UCSD-AML1 (cell line): ENCODE measurements at regions not wholly inside any gene's neighbourhood (a gene's known extent, or its start where the extent isn't known, plus 50 kb on each side); places are given as distances from the start of the nearest gene placed in this dataset.
"Not testable (repeated sequence)": the region's sequence is repeated elsewhere in the genome, so short reads cannot be mapped to it uniquely, and the experiment has no call there.

Experiments
- DNase-seq: peaks from one replicate; lab custom pipeline; 2025; ENCODE audit not compliant: unreplicated experiment; lab: John Stamatoyannopoulos, UW

GRCh38 chr2:145927131-145927950, 1407.4 kb upstream of the ZEB2 start:
- no peak for DNase-seq

- no peak for DNase-seq
Observed at GRCh38 chr2:145925591-145925990, 1405.7 kb upstream of the ZEB2 start.

DNA sequence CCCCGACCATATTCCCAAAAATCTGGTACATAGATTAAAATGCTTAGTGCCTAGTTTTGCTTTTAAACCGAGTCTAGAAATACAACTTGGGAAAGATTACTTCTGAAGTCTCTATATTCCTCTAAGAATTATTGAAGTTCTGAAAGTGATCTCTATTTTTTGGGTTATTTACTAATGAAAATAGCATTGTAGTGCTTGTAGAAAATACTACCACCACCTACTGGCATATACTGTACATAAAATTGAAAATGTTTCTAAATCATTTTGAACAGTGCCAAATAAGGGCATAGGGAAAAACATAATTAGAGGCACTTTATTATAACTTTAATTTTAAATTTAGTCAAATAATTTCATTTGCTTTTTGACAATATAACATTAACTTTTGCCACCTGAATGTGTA, 1399.6 kb upstream of the ZEB2 start:
- DNase-seq: no peak

DNA sequence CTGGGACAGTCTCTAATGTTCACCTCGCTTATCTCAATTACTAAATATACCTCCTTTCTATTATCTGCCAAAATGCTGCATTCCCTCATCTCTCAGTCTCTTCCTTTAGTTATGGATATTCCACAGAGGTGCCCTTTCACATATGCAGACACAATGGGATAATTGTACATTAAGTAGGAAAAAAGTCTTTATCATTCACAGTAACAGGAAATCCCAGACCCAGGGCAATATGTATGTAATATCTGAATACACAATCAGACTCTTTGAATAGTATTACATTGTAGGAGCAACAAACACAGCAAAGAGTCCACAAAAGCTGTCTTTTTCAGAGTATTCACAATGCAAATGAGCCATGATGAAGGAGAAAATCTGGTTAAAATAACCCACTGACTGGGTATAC, 1399.0 kb upstream of the ZEB2 start:
- no peak for DNase-seq

DNA sequence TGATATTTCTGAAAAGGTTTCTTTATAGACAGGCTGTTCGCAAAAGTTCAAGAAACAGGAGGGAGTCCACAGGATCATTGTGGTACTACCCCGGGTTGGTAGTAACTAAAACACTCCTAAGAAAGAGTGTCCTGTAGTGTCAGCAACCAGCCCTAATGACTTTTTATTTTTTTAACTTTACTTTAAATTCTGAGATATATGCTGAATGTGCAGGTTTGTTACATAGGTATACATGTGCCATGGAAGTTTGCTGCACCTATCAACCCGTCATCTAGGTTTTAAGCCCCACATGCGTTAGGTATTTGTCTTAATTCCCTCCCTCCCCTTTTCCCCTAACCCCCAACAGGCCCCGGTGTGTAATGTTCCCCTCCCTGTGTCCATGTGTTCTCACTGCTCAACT, 1396.9 kb upstream of the ZEB2 start:
- DNase-seq: no peak

DNA sequence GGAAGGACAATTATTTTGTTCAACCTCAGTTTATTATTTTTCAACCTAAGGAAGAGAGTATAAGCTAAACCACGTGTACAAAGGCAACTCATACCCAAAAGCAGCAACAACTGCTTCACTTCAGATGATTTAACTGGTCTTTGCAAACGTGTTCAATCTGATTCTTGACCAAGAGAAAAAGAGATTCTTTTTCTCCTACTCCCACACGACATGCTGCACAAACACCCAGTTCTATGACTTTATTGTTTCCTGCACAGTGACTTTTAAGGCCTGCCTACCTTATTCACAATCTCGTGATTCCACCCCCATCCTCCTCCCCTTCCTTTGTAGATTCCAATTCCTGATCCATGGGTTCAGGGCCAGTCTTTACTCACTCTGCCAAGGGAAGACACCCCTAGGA, 1394.8 kb upstream of the ZEB2 start:
- DNase-seq: no peak

DNA sequence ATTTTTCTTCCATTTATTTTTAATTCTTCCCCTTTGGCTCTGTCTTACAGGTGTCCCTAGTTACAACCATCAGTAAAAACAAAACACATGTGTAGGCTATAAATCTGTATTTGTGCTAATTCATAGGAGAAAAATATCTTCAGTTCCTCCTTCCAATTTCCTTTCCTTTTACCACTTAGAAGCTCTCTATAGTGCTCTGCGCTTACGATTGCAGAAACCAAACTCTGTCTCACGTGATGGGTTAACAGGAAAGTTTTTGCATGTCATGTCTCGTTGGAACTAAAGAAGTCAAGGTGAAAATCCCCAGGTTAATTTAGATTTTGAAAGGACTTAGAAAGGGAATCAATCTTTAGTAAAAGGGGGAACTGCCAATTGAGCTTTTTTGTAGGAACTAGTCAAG, 1390.5 kb upstream of the ZEB2 start:
- no peak for DNase-seq

GRCh38 chr2:145909766-145910165, 1389.8 kb upstream of the ZEB2 start:
- no peak for DNase-seq

GRCh38 chr2:145909175-145909755, 1389.3 kb upstream of the ZEB2 start:
- no peak for DNase-seq

DNA sequence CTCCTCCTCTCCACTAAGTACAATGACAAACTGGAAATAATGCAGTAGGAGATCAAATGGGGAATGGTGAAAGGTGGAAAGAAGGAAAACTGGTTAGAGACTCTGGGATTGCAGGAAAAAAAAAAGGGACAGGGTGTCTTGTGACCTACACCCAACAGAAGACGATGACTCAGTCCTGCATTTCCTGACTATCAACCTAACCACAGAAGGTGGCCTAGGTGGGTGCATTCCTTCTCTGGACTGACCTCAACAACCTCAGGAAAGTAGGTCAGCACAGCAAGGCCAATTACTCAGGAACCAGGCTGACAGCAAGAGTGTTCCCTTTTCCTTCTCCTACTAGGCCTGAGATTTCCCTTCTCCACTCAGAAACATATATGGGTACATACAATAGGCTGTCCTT, 1386.4 kb upstream of the ZEB2 start:
- no peak for DNase-seq

DNA sequence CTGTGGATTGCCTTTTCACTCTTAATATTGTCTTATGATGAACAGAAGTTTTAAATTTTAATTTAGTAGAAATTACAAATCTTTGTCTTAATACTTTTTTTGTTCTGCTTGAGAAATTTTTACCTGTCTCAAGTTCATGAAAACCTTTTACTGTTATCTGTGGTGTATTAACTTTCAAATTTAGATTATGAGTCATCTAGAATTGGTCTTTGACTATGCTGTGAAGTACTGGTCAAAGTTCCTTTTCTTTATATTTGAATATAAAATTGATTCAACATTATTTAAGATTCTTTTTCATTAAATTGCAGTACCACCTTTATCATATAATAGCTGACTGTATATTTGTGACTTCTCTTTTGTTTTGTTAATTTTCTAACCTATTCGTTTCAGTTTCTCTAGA, 1385.5 kb upstream of the ZEB2 start:
- DNase-seq: no peak

- DNase-seq: no peak
Observed at GRCh38 chr2:145897151-145897550, 1377.2 kb upstream of the ZEB2 start.

DNA sequence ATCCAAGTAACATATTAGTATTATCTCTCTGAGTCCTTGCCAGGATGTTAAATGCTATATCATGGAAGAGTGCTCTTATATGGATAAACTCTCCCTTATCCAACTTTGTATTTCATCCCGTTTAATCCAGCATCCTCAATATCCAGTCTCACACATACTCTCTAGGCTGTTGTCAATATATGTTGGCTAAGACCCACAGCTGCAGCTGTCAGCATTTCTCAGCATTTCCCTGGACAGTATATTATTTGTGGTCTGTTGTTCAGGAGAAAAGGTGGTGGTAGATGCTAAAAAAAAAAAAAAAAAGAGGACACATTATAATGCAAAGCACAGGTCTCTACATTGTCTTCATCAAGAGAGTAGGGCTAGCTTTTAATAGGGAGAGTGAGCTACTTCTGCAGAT, 1368.0 kb upstream of the ZEB2 start:
- no peak for DNase-seq

DNA sequence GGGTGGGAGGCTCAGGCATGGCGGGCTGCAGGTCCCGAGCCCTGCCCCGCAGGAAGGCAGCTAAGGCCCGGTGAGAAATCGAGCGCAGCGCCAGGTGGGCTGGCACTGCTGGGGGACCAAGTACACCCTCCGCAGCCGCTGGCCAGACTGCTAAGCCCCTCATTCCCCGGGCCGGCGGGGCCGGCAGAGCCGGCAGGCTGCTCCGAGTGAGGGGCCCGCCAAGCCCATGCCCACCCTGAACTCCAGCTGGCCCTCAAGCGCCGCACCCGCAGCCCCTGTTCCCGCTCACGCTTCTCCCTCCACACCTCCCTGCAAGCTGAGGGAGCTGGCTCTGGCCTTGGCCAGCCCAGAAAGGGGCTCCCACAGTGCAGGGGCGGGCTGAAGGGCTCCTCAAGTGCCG, 1361.1 kb upstream of the ZEB2 start:
- DNase-seq: not testable (repeated sequence)

- DNase-seq: no peak
Observed at GRCh38 chr2:145875016-145875415, 1355.1 kb upstream of the ZEB2 start.

- DNase-seq: no peak
Observed at GRCh38 chr2:145874466-145874865, 1354.5 kb upstream of the ZEB2 start.

GRCh38 chr2:145864501-145864900, 1344.6 kb upstream of the ZEB2 start:
- no peak for DNase-seq

GRCh38 chr2:145861940-145862339, 1342.0 kb upstream of the ZEB2 start:
- DNase-seq: no peak

- no peak for DNase-seq
Observed at GRCh38 chr2:145860083-145860482, 1340.2 kb upstream of the ZEB2 start.

GRCh38 chr2:145855142-145855541, 1335.2 kb upstream of the ZEB2 start:
- no peak for DNase-seq

GRCh38 chr2:145854039-145854755, 1334.3 kb upstream of the ZEB2 start:
- no peak for DNase-seq

DNA sequence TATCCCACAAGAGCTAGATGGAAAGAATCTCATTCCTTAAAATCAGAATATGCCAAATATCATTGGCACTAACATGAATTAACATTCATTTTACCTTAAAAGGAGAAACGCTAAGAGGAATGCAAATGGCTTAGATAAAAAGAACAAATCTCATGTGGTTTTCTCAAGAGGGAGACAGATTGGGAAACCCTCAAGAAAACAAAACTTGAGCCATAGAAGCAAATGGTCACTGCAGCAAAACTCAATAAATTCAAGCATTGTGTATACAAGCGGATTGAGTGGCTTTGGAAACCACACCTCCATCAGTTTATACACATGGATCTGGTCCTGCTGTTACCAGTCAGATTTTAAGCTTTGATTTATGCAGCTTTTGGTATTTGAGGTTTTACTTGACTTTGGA, 1331.8 kb upstream of the ZEB2 start:
- no peak for DNase-seq
